ENCODE measurements at regions not wholly inside any gene's neighbourhood (a gene's known extent, or its start where the extent isn't known, plus 50 kb on each side); places are given as distances from the start of the nearest gene placed in this dataset.

GRCh38 chr2:196500686-196501431 is 138.7 kb upstream of the CCDC150 start:
- no peaks in the 10 kb centered on the region for H3K79me2 ChIP-seq (ENCODE audit: control insufficient read depth, low read length)
- TF ChIP-seq CTCF (IDR thresholded peaks at IDR 0.05; ENCODE audit: low read depth, low read length, poor library complexity, severe bottlenecking) (no peak), EZH2phosphoT487 (IDR thresholded peaks at IDR 0.05; ENCODE audit: borderline replicate concordance, low read length) (no peak)
- no peaks in the 10 kb centered on the region for H3K36me3 ChIP-seq (ENCODE audit: control insufficient read depth, low read length)
- no peaks in the 10 kb centered on the region for H3F3A ChIP-seq (ENCODE audit: control insufficient read depth, insufficient read depth)
- H3K9me3 ChIP-seq (ENCODE audit: control insufficient read depth, insufficient read depth, low read length): no peaks in the 10 kb centered on the region
- H3K27me3 ChIP-seq (ENCODE audit: control insufficient read depth, low read length): no peaks in the 10 kb centered on the region
- H3K27ac ChIP-seq (ENCODE audit: low read depth, low read length): no peak overlapping the region
- H3K4me2 ChIP-seq (ENCODE audit: low read length): no peak overlapping the region
- no peaks in the 10 kb centered on the region for H3K4me1 ChIP-seq (ENCODE audit: control insufficient read depth, low read length)
- no peaks in the 10 kb centered on the region for H3K9me2 ChIP-seq (replicated peaks; ENCODE audit: control insufficient read depth, low read length)
- no peaks in the 10 kb centered on the region for H4K20me1 ChIP-seq (ENCODE audit: control insufficient read depth, insufficient read depth, low read depth, low read length)
- H3K4me3 ChIP-seq (ENCODE audit: low read length): no peak overlapping the region

- Histone ChIP-seq H3F3A (ENCODE audit: control insufficient read depth, insufficient read depth) (no peaks in the 10 kb centered on the region), H3K27ac (ENCODE audit: low read depth, low read length) (no peak overlapping the region), H3K36me3 (ENCODE audit: control insufficient read depth, low read length) (no peaks in the 10 kb centered on the region), H3K79me2 (ENCODE audit: control insufficient read depth, low read length) (no peaks in the 10 kb centered on the region), H3K27me3 (ENCODE audit: control insufficient read depth, low read length) (no peaks in the 10 kb centered on the region), H3K4me3 (ENCODE audit: low read length) (no peak overlapping the region), H4K20me1 (ENCODE audit: control insufficient read depth, insufficient read depth, low read depth, low read length) (no peaks in the 10 kb centered on the region), H3K9me2 (replicated peaks; ENCODE audit: control insufficient read depth, low read length) (no peaks in the 10 kb centered on the region), H3K9me3 (ENCODE audit: control insufficient read depth, insufficient read depth, low read length) (no peaks in the 10 kb centered on the region), H3K4me1 (ENCODE audit: control insufficient read depth, low read length) (no peaks in the 10 kb centered on the region), H3K4me2 (ENCODE audit: low read length) (no peak overlapping the region)
- no peak for TF ChIP-seq CTCF (IDR thresholded peaks at IDR 0.05; ENCODE audit: low read depth, low read length, poor library complexity, severe bottlenecking)
Measured at GRCh38 chr2:196501836-196502235, 137.7 kb upstream of the CCDC150 start.

- H3K9me2 ChIP-seq (replicated peaks; ENCODE audit: control insufficient read depth, low read length): no peaks in the 10 kb centered on the region
- H3F3A ChIP-seq (ENCODE audit: control insufficient read depth, insufficient read depth): no peaks in the 10 kb centered on the region
- H3K79me2 ChIP-seq (ENCODE audit: control insufficient read depth, low read length): no peaks in the 10 kb centered on the region
- no peak overlapping the region for H3K4me3 ChIP-seq (ENCODE audit: low read length)
- no peak overlapping the region for H3K4me2 ChIP-seq (ENCODE audit: low read length)
- no peak for TF ChIP-seq EZH2phosphoT487 (IDR thresholded peaks at IDR 0.05; ENCODE audit: borderline replicate concordance, low read length)
- no peak for TF ChIP-seq CTCF (IDR thresholded peaks at IDR 0.05; ENCODE audit: low read depth, low read length, poor library complexity, severe bottlenecking)
- H3K36me3 ChIP-seq (ENCODE audit: control insufficient read depth, low read length): no peaks in the 10 kb centered on the region
- no peaks in the 10 kb centered on the region for H4K20me1 ChIP-seq (ENCODE audit: control insufficient read depth, insufficient read depth, low read depth, low read length)
- no peaks in the 10 kb centered on the region for H3K9me3 ChIP-seq (ENCODE audit: control insufficient read depth, insufficient read depth, low read length)
- H3K4me1 ChIP-seq (ENCODE audit: control insufficient read depth, low read length): no peaks in the 10 kb centered on the region
- no peak overlapping the region for H3K27ac ChIP-seq (ENCODE audit: low read depth, low read length)
- no peaks in the 10 kb centered on the region for H3K27me3 ChIP-seq (ENCODE audit: control insufficient read depth, low read length)
Measured at GRCh38 chr2:196502386-196502785, 137.1 kb upstream of the CCDC150 start.

Measured in DOHH2 (cell line).